GM12891 (cell line): ENCODE measurements at regions not wholly inside any gene's neighbourhood (a gene's known extent, or its start where the extent isn't known, plus 50 kb on each side); places are given as distances from the start of the nearest gene placed in this dataset.
"Not testable (repeated sequence)": the region's sequence is repeated elsewhere in the genome, so short reads cannot be mapped to it uniquely, and the experiment has no call there.

Experiments used
- DNase-seq: peaks from one replicate; pipeline ENCODE4 v3.0.0; 2011; ENCODE audit warnings: low spot score; ENCODE audit not compliant: insufficient read length
- FAIRE-seq: peaks from 2 replicates; lab custom pipeline; 2011; peaks lifted over from hg19 to GRCh38; lab: Jason Lieb, UNC
- PAX5 ChIP-seq: IDR thresholded peaks from 2 replicates; pipeline ENCODE4 v1.6.1; 2011; ENCODE audit warnings: low read length, moderate library complexity, mild to moderate bottlenecking; ENCODE audit not compliant: insufficient read depth, severe bottlenecking
- POLR2A ChIP-seq: IDR thresholded peaks from 2 replicates; pipeline ENCODE4 v1.6.1; 2011; ENCODE audit warnings: low read depth, low read length, control low read depth
- POLR2AphosphoS5 ChIP-seq: IDR thresholded peaks from 2 replicates; pipeline ENCODE4 v1.6.1; 2011; ENCODE audit warnings: low read depth, low read length, control low read depth
- POU2F2 ChIP-seq: IDR thresholded peaks from 2 replicates; pipeline ENCODE4 v1.6.1; 2011; ENCODE audit warnings: low read depth, mild to moderate bottlenecking, control low read depth, low read length, moderate library complexity
- SPI1 ChIP-seq: IDR thresholded peaks from 2 replicates; pipeline ENCODE4 v1.6.1; 2011; ENCODE audit warnings: low read depth, low read length, control low read depth
- TAF1 ChIP-seq: IDR thresholded peaks from 2 replicates; pipeline ENCODE4 v1.6.1; 2011; ENCODE audit warnings: low read depth, low read length, control low read depth

- TF ChIP-seq POU2F2 (no peak), TAF1 (no peak), SPI1 (no peak), PAX5 (no peak), POLR2A (no peak), POLR2AphosphoS5 (no peak)
- no peak for DNase-seq
- FAIRE-seq: no peak
Observed at GRCh38 chr6:48671505-48671904, 560.5 kb upstream of the PTCHD4 start.

- TF ChIP-seq PAX5 (no peak), SPI1 (no peak), TAF1 (no peak), POU2F2 (no peak), POLR2A (no peak), POLR2AphosphoS5 (no peak)
- DNase-seq (no peak), FAIRE-seq (no peak)
Observed at GRCh38 chr6:48670546-48670945, 559.5 kb upstream of the PTCHD4 start.

GRCh38 chr6:48667797-48668196 is 556.8 kb upstream of the PTCHD4 start:
- FAIRE-seq (no peak), DNase-seq (no peak)
- TF ChIP-seq POU2F2 (no peak), TAF1 (no peak), POLR2A (no peak)

GRCh38 chr6:48664826-48665225 is 553.8 kb upstream of the PTCHD4 start:
- TF ChIP-seq TAF1 (no peak), POLR2A (no peak), POU2F2 (no peak), SPI1 (no peak), PAX5 (no peak), POLR2AphosphoS5 (no peak)
- DNase-seq (no peak), FAIRE-seq (no peak)

- FAIRE-seq (no peak), DNase-seq (no peak)
- no peak for TF ChIP-seq POLR2AphosphoS5
- no peak for TF ChIP-seq SPI1
- TF ChIP-seq POLR2A: no peak
- TF ChIP-seq TAF1: no peak
- TF ChIP-seq PAX5: no peak
- no peak for TF ChIP-seq POU2F2
Observed at GRCh38 chr6:48658915-48659314, 547.9 kb upstream of the PTCHD4 start.

GRCh38 chr6:48641544-48641943 is 530.5 kb upstream of the PTCHD4 start:
- FAIRE-seq (no peak), DNase-seq (no peak)
- no peak for TF ChIP-seq POU2F2
- TF ChIP-seq POLR2AphosphoS5: no peak
- no peak for TF ChIP-seq TAF1
- TF ChIP-seq POLR2A: no peak
- no peak for TF ChIP-seq SPI1
- TF ChIP-seq PAX5: no peak

GRCh38 chr6:48638796-48639195 is 527.8 kb upstream of the PTCHD4 start:
- not testable (repeated sequence) for DNase-seq, FAIRE-seq

- FAIRE-seq: no peak
- TF ChIP-seq POLR2AphosphoS5 (no peak), POU2F2 (no peak), SPI1 (no peak), PAX5 (no peak), POLR2A (no peak), TAF1 (no peak)
- no peak for DNase-seq
Observed at GRCh38 chr6:48630511-48630910, 519.5 kb upstream of the PTCHD4 start.

GRCh38 chr6:48628316-48628715 is 517.3 kb upstream of the PTCHD4 start:
- no peak for FAIRE-seq
- DNase-seq: no peak
- no peak for TF ChIP-seq POLR2AphosphoS5
- no peak for TF ChIP-seq POU2F2
- TF ChIP-seq PAX5: no peak
- no peak for TF ChIP-seq SPI1
- TF ChIP-seq POLR2A: no peak
- TF ChIP-seq TAF1: no peak

GRCh38 chr6:48626421-48626820 is 515.4 kb upstream of the PTCHD4 start:
- FAIRE-seq (no peak), DNase-seq (no peak)
- TF ChIP-seq POLR2AphosphoS5 (no peak), TAF1 (no peak), PAX5 (no peak), SPI1 (no peak), POLR2A (no peak), POU2F2 (no peak)

- DNase-seq (no peak), FAIRE-seq (no peak)
- no peak for TF ChIP-seq POLR2AphosphoS5
- no peak for TF ChIP-seq PAX5
- no peak for TF ChIP-seq POU2F2
- TF ChIP-seq POLR2A: no peak
- TF ChIP-seq TAF1: no peak
- no peak for TF ChIP-seq SPI1
Observed at GRCh38 chr6:48624631-48625030, 513.6 kb upstream of the PTCHD4 start.
